HEK293T (cell line): ENCODE measurements at regions not wholly inside any gene's neighbourhood (a gene's known extent, or its start where the extent isn't known, plus 50 kb on each side); places are given as distances from the start of the nearest gene placed in this dataset.
"Not testable (repeated sequence)": the region's sequence is repeated elsewhere in the genome, so short reads cannot be mapped to it uniquely, and the experiment has no call there.

Experiments
- BHLHE40 ChIP-seq: fragments of 450-650 bp; IDR thresholded peaks from 2 replicates; pipeline ENCODE4 v1.6.1; 2016; ENCODE audit warnings: mild to moderate bottlenecking, moderate library complexity, borderline replicate concordance
- CTBP1 ChIP-seq: fragments of 450-650 bp; IDR thresholded peaks from 2 replicates; pipeline ENCODE4 v1.6.1; 2016; ENCODE audit warnings: borderline replicate concordance
- ELF4 ChIP-seq: fragments of 450-650 bp; IDR thresholded peaks from 2 replicates; pipeline ENCODE4 v1.6.1; 2017; ENCODE audit warnings: antibody characterized with exemption
- FOXA1 ChIP-seq: fragments of 450-650 bp; IDR thresholded peaks from 2 replicates; pipeline ENCODE4 v1.6.1; 2016; ENCODE audit warnings: mild to moderate bottlenecking
- FOXK2 ChIP-seq: fragments of 450-650 bp; IDR thresholded peaks from 2 replicates; pipeline ENCODE4 v1.6.1; 2016; ENCODE audit warnings: mild to moderate bottlenecking
- L3MBTL2 ChIP-seq: fragments of 450-650 bp; conservative IDR thresholded peaks from 2 replicates; pipeline ENCODE4 v1.6.1; 2016; ENCODE audit warnings: mild to moderate bottlenecking
- NFRKB ChIP-seq: fragments of 450-650 bp; IDR thresholded peaks from 2 replicates; pipeline ENCODE4 v1.6.1; 2016; ENCODE audit warnings: mild to moderate bottlenecking, moderate library complexity
- TARDBP ChIP-seq: fragments of 450-650 bp; IDR thresholded peaks from 2 replicates; pipeline ENCODE4 v1.6.1; 2016

DNA sequence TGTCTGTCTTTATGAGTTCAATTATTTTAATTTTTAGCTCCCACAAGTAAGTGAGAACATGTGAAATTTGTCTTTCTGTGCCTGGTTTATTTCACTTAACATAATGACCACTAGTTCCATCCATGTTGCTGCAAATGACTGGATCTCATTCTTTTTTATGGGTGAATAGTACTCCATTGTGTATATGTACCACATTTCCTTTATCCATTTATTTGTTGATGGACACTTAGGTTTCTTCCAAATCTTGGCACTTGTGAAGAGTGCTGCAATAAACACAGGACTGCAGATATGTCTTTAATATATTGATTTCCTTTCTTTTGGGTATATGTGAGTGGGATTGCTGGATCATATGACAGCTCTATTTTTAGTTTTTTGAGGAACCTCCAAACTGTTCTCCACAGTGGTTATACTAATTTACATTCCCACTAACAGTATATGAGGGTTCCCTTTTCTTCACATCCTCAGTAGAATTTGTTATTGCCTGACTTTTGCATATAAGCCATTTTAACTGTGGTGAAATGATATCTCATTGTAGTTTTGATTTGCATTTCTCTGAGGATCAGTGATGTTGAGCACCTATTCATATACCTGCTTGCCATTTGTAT is 139.8 kb upstream of the NEDD9 start:
- not testable (repeated sequence) for TF ChIP-seq L3MBTL2, BHLHE40, CTBP1, FOXA1, TARDBP, ELF4, NFRKB, FOXK2
